ENCODE measurements at regions not wholly inside any gene's neighbourhood (a gene's known extent, or its start where the extent isn't known, plus 50 kb on each side); places are given as distances from the start of the nearest gene placed in this dataset.

DNA sequence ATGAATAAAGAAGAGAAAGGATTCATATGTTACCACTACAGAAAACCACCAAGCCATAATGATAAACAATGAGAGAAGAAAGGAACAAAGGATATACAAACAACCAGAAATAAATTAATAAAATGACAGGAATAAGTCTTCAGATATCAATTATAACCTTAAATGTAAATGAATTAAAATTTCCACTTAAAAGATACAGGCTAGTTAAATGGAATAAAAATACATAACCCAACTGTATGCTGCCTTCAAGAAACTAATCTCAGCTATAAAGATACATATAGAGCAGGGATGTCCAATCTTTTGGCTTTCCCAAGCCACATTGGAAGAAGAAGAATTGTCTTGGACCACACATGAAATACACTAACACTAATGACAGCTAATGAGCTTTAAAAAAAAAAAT, 135.9 kb upstream of the GJE1 start:
- Histone ChIP-seq H3K4me1 (replicated peaks in 1 of 2) (no peaks in the 10 kb centered on the region), H3K36me3 (replicated peaks in 1 of 2) (no peaks in the 10 kb centered on the region), H3K27ac (no peak overlapping the region), H3K27me3 (no peaks in the 10 kb centered on the region), H3K9me3 (replicated peaks in 1 of 3) (peaks cover 0 to 5% (median 0%) of the 10 kb centered on the region in 3 donors), H3K4me3 (no peak overlapping the region)
- intact Hi-C loops (cut with DNase I): no loop called here
- TF ChIP-seq POLR2A (IDR thresholded peaks at IDR 0.05): no peak
- TF ChIP-seq CTCF (IDR thresholded peaks at IDR 0.05): no peak
- DNase-seq: no peak

- intact Hi-C loops (cut with DNase I): no loop called here
Observed at GRCh38 chr6:141992109-141992508, 140.6 kb upstream of the GJE1 start.

GRCh38 chr6:141990840-141991239, 141.9 kb upstream of the GJE1 start:
- Histone ChIP-seq H3K9me3 (replicated peaks in 1 of 3) (no peaks in the 10 kb centered on the region), H3K36me3 (replicated peaks in 1 of 2) (no peaks in the 10 kb centered on the region), H3K4me1 (replicated peaks in 1 of 2) (no peaks in the 10 kb centered on the region), H3K4me3 (no peak overlapping the region), H3K27me3 (no peaks in the 10 kb centered on the region), H3K27ac (no peak overlapping the region)
- no peak for DNase-seq
- intact Hi-C loops (cut with DNase I): no loop called here
- WGBS, 4 donors: 24 to 48% (median 40%) methylated on average over 1 of the region's 1 CpG
- TF ChIP-seq POLR2A (IDR thresholded peaks at IDR 0.05) (no peak), CTCF (IDR thresholded peaks at IDR 0.05) (no peak)

More at GRCh38 chr6:141992109-141992508, 140.6 kb upstream of the GJE1 start:
- TF ChIP-seq POLR2A (IDR thresholded peaks at IDR 0.05): no peak
- TF ChIP-seq CTCF (IDR thresholded peaks at IDR 0.05): no peak
- no peak overlapping the region for H3K4me3 ChIP-seq
- no peak overlapping the region for H3K27ac ChIP-seq
- whole genome bisulfite sequencing, 4 donors: 56 to 67% (median 59%) methylated on average over 2 of the region's 2 CpGs
- no peaks in the 10 kb centered on the region for H3K36me3 ChIP-seq (replicated peaks in 1 of 2)
- H3K4me1 ChIP-seq (replicated peaks in 1 of 2): no peaks in the 10 kb centered on the region
- H3K9me3 ChIP-seq (replicated peaks in 1 of 3): peaks cover 0 to 5% (median 0%) of the 10 kb centered on the region in 3 donors
- H3K27me3 ChIP-seq: no peaks in the 10 kb centered on the region
- no peak for DNase-seq

- Histone ChIP-seq H3K27me3 (no peaks in the 10 kb centered on the region), H3K36me3 (replicated peaks in 1 of 2) (no peaks in the 10 kb centered on the region), H3K27ac (no peak overlapping the region), H3K9me3 (replicated peaks in 1 of 3) (no peaks in the 10 kb centered on the region), H3K4me3 (no peak overlapping the region), H3K4me1 (replicated peaks in 1 of 2) (no peaks in the 10 kb centered on the region)
- no peak for TF ChIP-seq CTCF (IDR thresholded peaks at IDR 0.05)
- no peak for TF ChIP-seq POLR2A (IDR thresholded peaks at IDR 0.05)
- WGBS, 4 donors: 0 to 70% (median 48%) methylated on average over 1 of the region's 1 CpG
- DNase-seq: no peak
- intact Hi-C loops (cut with DNase I): no loop called here
Observed at GRCh38 chr6:141989706-141989959, 143.1 kb upstream of the GJE1 start.
